Astrocyte of the cerebellum (primary cell): ENCODE measurements at regions not wholly inside any gene's neighbourhood (a gene's known extent, or its start where the extent isn't known, plus 50 kb on each side); places are given as distances from the start of the nearest gene placed in this dataset.

Experiments used
- DNase-seq: peaks from one replicate; pipeline ENCODE4 v3.0.0-alpha.2; 2011; ENCODE audit warnings: low read depth
- H3K4me3 ChIP-seq: 2 replicates; pipeline ENCODE4 v1.5.1; 2011; ENCODE audit warnings: mild to moderate bottlenecking, low read depth, low read length, moderate library complexity
- CTCF ChIP-seq: IDR thresholded peaks from 2 replicates; pipeline ENCODE4 v1.5.1; 2012; ENCODE audit warnings: low read length, low read depth, moderate library complexity, mild to moderate bottlenecking; ENCODE audit errors: missing control alignments
- in situ Hi-C: cut with HindIII; loops from 2 replicates; pipeline ENCODE4 v1.10.0; 2017; ENCODE audit warnings: low sequenced_read_pairs

GRCh38 chr1:38231941-38232340 lies 185.3 kb upstream of the POU3F1 start:
- in situ Hi-C loops, result no loop called here
- H3K4me3 ChIP-seq, result no peak overlapping the region
- no peak for TF ChIP-seq CTCF
- no peak for DNase-seq

- no peak overlapping the region for H3K4me3 ChIP-seq
- DNase-seq, result no peak
- no peak for TF ChIP-seq CTCF
- in situ Hi-C loops, result no loop called here
Measured at GRCh38 chr1:38228718-38229117, 182.1 kb upstream of the POU3F1 start.

- DNase-seq, result no peak
- in situ Hi-C loops, result no loop called here
- TF ChIP-seq CTCF, result no peak
- no peak overlapping the region for H3K4me3 ChIP-seq
Measured at GRCh38 chr1:38225745-38226144, 179.2 kb upstream of the POU3F1 start.

GRCh38 chr1:38223391-38223790 lies 176.8 kb upstream of the POU3F1 start:
- DNase-seq, result no peak
- no peak overlapping the region for H3K4me3 ChIP-seq
- in situ Hi-C loops, result no loop called here
- no peak for TF ChIP-seq CTCF

- no peak overlapping the region for H3K4me3 ChIP-seq
- in situ Hi-C loops, result no loop called here
- no peak for TF ChIP-seq CTCF
- no peak for DNase-seq
Measured at GRCh38 chr1:38222891-38223290, 176.3 kb upstream of the POU3F1 start.

GRCh38 chr1:38221006-38221649 lies 174.5 kb upstream of the POU3F1 start:
- TF ChIP-seq CTCF, result no peak
- DNase-seq, result peak; percentile 66
- in situ Hi-C loops, result no loop called here
- no peak overlapping the region for H3K4me3 ChIP-seq
